GM12878 (cell line): ENCODE measurements at regions not wholly inside any gene's neighbourhood (a gene's known extent, or its start where the extent isn't known, plus 50 kb on each side); places are given as distances from the start of the nearest gene placed in this dataset.

Experiments used
- ATAC-seq: fragments of 200-7000 bp; cut with Tn5 transposase; 3 replicates; pipeline ENCODE4 v1.9.1; 2020; ENCODE audit warnings: mild to moderate bottlenecking, moderate library complexity
- BruUV-seq: library from RNA; stranded (reverse); fragments of 400-500 nt; replicated peaks from 2 replicates; lab custom pipeline; 2021; lab: Mats Ljungman, UMichigan
- CTCF ChIA-PET: fragments of 300-600 bp; sonication (Branson Sonifier 250); formaldehyde crosslinking; extraction: SDS; loops from one replicate; lab custom pipeline; 2021; ENCODE audit warnings: inconsistent platforms; lab: Yijun Ruan, JAX
- POLR2A ChIA-PET: fragments of 350-600 bp; formaldehyde crosslinking; extraction: SDS; loops from one replicate; lab custom pipeline; 2021; ENCODE audit warnings: inconsistent platforms; lab: Charles Lee
- RAD21 ChIA-PET: fragments of 300-600 bp; sonication (Branson Sonifier 250); formaldehyde crosslinking; loops from one replicate; lab custom pipeline; 2023; ENCODE audit warnings: antibody characterized with exemption; ENCODE audit not compliant: unreplicated experiment; lab: Charles Lee
- SMC1A ChIA-PET: fragments of 300-600 bp; sonication (Branson Sonifier 250); formaldehyde crosslinking; loops from one replicate; lab custom pipeline; 2023; ENCODE audit not compliant: unreplicated experiment, uncharacterized antibody; lab: Charles Lee
- DNase-seq: peaks from one replicate; pipeline ENCODE4 v3.0.0-alpha.2; 2011; ENCODE audit warnings: low read depth, low spot score
- FAIRE-seq: peaks from 3 replicates; lab custom pipeline; 2011; peaks lifted over from hg19 to GRCh38; lab: Jason Lieb, UNC
- H2AFZ ChIP-seq: 2 replicates; pipeline ENCODE4 v1.6.0; 2011; ENCODE audit warnings: low read depth, low read length, control low read depth; ENCODE audit not compliant: control insufficient read depth
- H3K27ac ChIP-seq: 2 replicates; pipeline ENCODE4 v1.5.1; 2011; ENCODE audit warnings: control low read depth; ENCODE audit not compliant: control insufficient read depth, insufficient read depth
- H3K27me3 ChIP-seq, 2 experiments: replicated peaks in 1 of 2; 2 replicates each; pipeline versions ENCODE4 v1.6.0 to v1.6.1; 2011; ENCODE audit warnings: low read length in 1 of 2; ENCODE audit not compliant: control insufficient read depth in 2 of 2, insufficient read depth in 2 of 2
- H3K36me3 ChIP-seq, 2 experiments: 2 replicates each; pipeline ENCODE4 v1.5.1; 2011; ENCODE audit warnings: low read length in 1 of 2; ENCODE audit not compliant: control insufficient read depth in 2 of 2, insufficient read depth in 2 of 2
- H3K4me1 ChIP-seq: 2 replicates; pipeline ENCODE4 v1.6.1; 2011; ENCODE audit warnings: mild to moderate bottlenecking, low read length, moderate library complexity, mixed read lengths; ENCODE audit not compliant: control insufficient read depth, insufficient read depth
- H3K4me2 ChIP-seq: 2 replicates; pipeline ENCODE4 v1.6.0; 2011; ENCODE audit warnings: control low read depth; ENCODE audit not compliant: control insufficient read depth, insufficient read depth
- H3K4me3 ChIP-seq: fragments of 200-600 bp; sonication (generic); 2 replicates; pipeline ENCODE4 v1.5.1; 2016
- H3K79me2 ChIP-seq: 2 replicates; pipeline ENCODE4 v1.6.0; 2011; ENCODE audit warnings: low read length; ENCODE audit not compliant: control insufficient read depth, insufficient read depth
- H3K9ac ChIP-seq: 2 replicates; pipeline ENCODE4 v1.8.0; 2011; ENCODE audit warnings: low read length, control low read depth, mixed read lengths; ENCODE audit not compliant: control insufficient read depth, insufficient read depth
- H3K9me3 ChIP-seq: replicated peaks from 3 replicates; pipeline ENCODE4 v1.5.1; 2011; ENCODE audit warnings: mild to moderate bottlenecking, low read length; ENCODE audit not compliant: control insufficient read depth, insufficient read depth
- H4K20me1 ChIP-seq: 2 replicates; pipeline ENCODE4 v1.6.0; 2011; ENCODE audit not compliant: control insufficient read depth, insufficient read depth
- BHLHE40 ChIP-seq, 2 experiments: fragments of 450-650 bp in 1 of 2; IDR thresholded peaks; 2 replicates each; pipeline ENCODE4 v1.6.1; 2011 to 2017; ENCODE audit warnings: low read depth in 2 of 2, borderline replicate concordance in 1 of 2, improper control_type of control experiment in 1 of 2, low read length in 1 of 2, mild to moderate bottlenecking in 1 of 2
- POLR2A ChIP-seq: IDR thresholded peaks from 2 replicates; pipeline ENCODE4 v1.6.1; 2011; ENCODE audit warnings: low read depth, mild to moderate bottlenecking, low read length
- RAD21 ChIP-seq: IDR thresholded peaks from 2 replicates; pipeline ENCODE4 v1.6.1; 2011; ENCODE audit warnings: mild to moderate bottlenecking, low read depth, low read length, moderate library complexity; ENCODE audit not compliant: insufficient read depth
- RB1 ChIP-seq: fragments of 450-650 bp; formaldehyde crosslinking; IDR thresholded peaks from 2 replicates; pipeline ENCODE4 v1.6.1; 2017; ENCODE audit warnings: mild to moderate bottlenecking, borderline replicate concordance
- SMAD1 ChIP-seq: fragments of 450-650 bp; IDR thresholded peaks from 2 replicates; pipeline ENCODE4 v1.6.1; 2018; ENCODE audit warnings: mild to moderate bottlenecking, low read depth; ENCODE audit not compliant: partially characterized antibody
- STAT3 ChIP-seq: IDR thresholded peaks from 2 replicates; pipeline ENCODE4 v1.6.1; 2011; ENCODE audit warnings: low read depth, low read length, improper control_type of control experiment
- ZNF217 ChIP-seq: fragments of 450-650 bp; IDR thresholded peaks from 2 replicates; pipeline ENCODE4 v1.6.1; 2017; ENCODE audit warnings: antibody characterized with exemption, mild to moderate bottlenecking
- in situ Hi-C: fragments of 300-500 bp; cut with MboI; formaldehyde crosslinking; loops from 9 replicates; pipeline ENCODE4 v1.14.3; 2018; ENCODE audit warnings: mixed read lengths
- intact Hi-C: fragments of 100-400 bp; cut with micrococcal nuclease; formaldehyde crosslinking; loops from one replicate; pipeline ENCODE4 v1.14.2; 2022; ENCODE audit not compliant: unreplicated experiment
- TF ChIP-seq, protein P1 (sequence below): fragments of 450-650 bp; IDR thresholded peaks from 2 replicates; pipeline ENCODE4 v1.6.1; 2018; ENCODE audit warnings: mild to moderate bottlenecking, low read depth, moderate library complexity; ENCODE audit not compliant: partially characterized antibody
- TF ChIP-seq, protein P2 (sequence below): fragments of 150-350 bp; IDR thresholded peaks from 2 replicates; pipeline ENCODE4 v1.6.1; 2014; ENCODE audit warnings: mild to moderate bottlenecking, low read depth, low read length
- TF ChIP-seq, protein P3 (sequence below): fragments of 450-650 bp; IDR thresholded peaks from 2 replicates; pipeline ENCODE4 v1.6.1; 2017; ENCODE audit warnings: borderline replicate concordance
- TF ChIP-seq, protein P4 (sequence below): IDR thresholded peaks from 2 replicates; pipeline ENCODE4 v1.6.1; 2012; ENCODE audit warnings: mild to moderate bottlenecking, low read depth, low read length
- TF ChIP-seq, protein P5 (sequence below): fragments of 450-650 bp; formaldehyde crosslinking; IDR thresholded peaks from 2 replicates; pipeline ENCODE4 v1.5.0; 2022; ENCODE audit warnings: mild to moderate bottlenecking, missing genetic modification characterization

DNA sequence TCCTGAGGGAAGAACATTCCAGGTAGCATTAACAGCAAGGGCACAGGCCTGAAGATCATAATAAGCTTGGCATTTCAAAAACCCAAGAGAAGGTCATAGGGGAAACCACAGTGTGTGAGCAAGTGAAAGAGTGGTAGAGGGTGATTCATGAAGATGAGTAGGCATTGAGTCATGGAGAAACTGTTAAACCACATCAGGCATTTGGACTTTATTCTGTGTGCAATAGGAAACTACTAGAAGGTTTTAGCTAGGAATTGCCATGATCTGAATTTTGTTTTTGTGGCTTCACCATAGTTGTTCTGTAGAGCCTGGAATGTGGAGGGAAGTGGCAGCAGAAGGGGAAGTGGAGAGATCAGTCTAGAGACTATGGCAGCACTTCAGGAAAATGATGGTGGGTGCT, 359.0 kb upstream of the PTBP2 start:
- Histone ChIP-seq H3K4me1 (no peaks in the 10 kb centered on the region), H4K20me1 (no peaks in the 10 kb centered on the region), H3K4me3 (no peak overlapping the region), H3K9me3 (no peaks in the 10 kb centered on the region), H3K27ac (no peak overlapping the region), H3K36me3 (no peaks in the 10 kb centered on the region), H3K9ac (no peak overlapping the region), H3K4me2 (no peak overlapping the region), H2AFZ (no peak overlapping the region), H3K79me2 (no peaks in the 10 kb centered on the region), H3K27me3 (no peaks in the 10 kb centered on the region)
- ChIA-PET SMC1A (no interaction called here), CTCF (interaction anchor here (0.6 kb wide), 1 partner anchor 632 kb away, joined by 3 read pairs; no protein-coding TSS in a partner anchor), RAD21 (no interaction called here), POLR2A (no interaction called here)
- ATAC-seq (peak; percentile 38; the same call in 2 of the 3 replicates), DNase-seq (no peak), FAIRE-seq (no peak)
- in situ Hi-C loops = no loop called here
- BruUV-seq = no TSS peak
- intact Hi-C loops = no loop called here
- TF ChIP-seq RB1 = no peak
- no peak for TF ChIP-seq BHLHE40 (IDR thresholded peaks at IDR 0.05; ENCODE audit: borderline replicate concordance in 1 of 2, low read depth in 2 of 2, low read length in 1 of 2)
- no peak for TF ChIP-seq STAT3
- TF ChIP-seq ZNF217 = no peak
- no peak for TF ChIP-seq SMAD1
- no peak for TF ChIP-seq POLR2A
- no peak for TF ChIP-seq RAD21
- TF ChIP-seq, protein P1, sequence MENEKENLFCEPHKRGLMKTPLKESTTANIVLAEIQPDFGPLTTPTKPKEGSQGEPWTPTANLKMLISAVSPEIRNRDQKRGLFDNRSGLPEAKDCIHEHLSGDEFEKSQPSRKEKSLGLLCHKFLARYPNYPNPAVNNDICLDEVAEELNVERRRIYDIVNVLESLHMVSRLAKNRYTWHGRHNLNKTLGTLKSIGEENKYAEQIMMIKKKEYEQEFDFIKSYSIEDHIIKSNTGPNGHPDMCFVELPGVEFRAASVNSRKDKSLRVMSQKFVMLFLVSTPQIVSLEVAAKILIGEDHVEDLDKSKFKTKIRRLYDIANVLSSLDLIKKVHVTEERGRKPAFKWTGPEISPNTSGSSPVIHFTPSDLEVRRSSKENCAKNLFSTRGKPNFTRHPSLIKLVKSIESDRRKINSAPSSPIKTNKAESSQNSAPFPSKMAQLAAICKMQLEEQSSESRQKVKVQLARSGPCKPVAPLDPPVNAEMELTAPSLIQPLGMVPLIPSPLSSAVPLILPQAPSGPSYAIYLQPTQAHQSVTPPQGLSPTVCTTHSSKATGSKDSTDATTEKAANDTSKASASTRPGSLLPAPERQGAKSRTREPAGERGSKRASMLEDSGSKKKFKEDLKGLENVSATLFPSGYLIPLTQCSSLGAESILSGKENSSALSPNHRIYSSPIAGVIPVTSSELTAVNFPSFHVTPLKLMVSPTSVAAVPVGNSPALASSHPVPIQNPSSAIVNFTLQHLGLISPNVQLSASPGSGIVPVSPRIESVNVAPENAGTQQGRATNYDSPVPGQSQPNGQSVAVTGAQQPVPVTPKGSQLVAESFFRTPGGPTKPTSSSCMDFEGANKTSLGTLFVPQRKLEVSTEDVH = no peak
- TF ChIP-seq, protein P2, sequence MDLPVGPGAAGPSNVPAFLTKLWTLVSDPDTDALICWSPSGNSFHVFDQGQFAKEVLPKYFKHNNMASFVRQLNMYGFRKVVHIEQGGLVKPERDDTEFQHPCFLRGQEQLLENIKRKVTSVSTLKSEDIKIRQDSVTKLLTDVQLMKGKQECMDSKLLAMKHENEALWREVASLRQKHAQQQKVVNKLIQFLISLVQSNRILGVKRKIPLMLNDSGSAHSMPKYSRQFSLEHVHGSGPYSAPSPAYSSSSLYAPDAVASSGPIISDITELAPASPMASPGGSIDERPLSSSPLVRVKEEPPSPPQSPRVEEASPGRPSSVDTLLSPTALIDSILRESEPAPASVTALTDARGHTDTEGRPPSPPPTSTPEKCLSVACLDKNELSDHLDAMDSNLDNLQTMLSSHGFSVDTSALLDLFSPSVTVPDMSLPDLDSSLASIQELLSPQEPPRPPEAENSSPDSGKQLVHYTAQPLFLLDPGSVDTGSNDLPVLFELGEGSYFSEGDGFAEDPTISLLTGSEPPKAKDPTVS = no peak
- TF ChIP-seq, protein P3, sequence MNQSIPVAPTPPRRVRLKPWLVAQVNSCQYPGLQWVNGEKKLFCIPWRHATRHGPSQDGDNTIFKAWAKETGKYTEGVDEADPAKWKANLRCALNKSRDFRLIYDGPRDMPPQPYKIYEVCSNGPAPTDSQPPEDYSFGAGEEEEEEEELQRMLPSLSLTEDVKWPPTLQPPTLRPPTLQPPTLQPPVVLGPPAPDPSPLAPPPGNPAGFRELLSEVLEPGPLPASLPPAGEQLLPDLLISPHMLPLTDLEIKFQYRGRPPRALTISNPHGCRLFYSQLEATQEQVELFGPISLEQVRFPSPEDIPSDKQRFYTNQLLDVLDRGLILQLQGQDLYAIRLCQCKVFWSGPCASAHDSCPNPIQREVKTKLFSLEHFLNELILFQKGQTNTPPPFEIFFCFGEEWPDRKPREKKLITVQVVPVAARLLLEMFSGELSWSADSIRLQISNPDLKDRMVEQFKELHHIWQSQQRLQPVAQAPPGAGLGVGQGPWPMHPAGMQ = no peak
- TF ChIP-seq, protein P4, sequence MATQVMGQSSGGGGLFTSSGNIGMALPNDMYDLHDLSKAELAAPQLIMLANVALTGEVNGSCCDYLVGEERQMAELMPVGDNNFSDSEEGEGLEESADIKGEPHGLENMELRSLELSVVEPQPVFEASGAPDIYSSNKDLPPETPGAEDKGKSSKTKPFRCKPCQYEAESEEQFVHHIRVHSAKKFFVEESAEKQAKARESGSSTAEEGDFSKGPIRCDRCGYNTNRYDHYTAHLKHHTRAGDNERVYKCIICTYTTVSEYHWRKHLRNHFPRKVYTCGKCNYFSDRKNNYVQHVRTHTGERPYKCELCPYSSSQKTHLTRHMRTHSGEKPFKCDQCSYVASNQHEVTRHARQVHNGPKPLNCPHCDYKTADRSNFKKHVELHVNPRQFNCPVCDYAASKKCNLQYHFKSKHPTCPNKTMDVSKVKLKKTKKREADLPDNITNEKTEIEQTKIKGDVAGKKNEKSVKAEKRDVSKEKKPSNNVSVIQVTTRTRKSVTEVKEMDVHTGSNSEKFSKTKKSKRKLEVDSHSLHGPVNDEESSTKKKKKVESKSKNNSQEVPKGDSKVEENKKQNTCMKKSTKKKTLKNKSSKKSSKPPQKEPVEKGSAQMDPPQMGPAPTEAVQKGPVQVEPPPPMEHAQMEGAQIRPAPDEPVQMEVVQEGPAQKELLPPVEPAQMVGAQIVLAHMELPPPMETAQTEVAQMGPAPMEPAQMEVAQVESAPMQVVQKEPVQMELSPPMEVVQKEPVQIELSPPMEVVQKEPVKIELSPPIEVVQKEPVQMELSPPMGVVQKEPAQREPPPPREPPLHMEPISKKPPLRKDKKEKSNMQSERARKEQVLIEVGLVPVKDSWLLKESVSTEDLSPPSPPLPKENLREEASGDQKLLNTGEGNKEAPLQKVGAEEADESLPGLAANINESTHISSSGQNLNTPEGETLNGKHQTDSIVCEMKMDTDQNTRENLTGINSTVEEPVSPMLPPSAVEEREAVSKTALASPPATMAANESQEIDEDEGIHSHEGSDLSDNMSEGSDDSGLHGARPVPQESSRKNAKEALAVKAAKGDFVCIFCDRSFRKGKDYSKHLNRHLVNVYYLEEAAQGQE = no peak
- TF ChIP-seq, protein P5, sequence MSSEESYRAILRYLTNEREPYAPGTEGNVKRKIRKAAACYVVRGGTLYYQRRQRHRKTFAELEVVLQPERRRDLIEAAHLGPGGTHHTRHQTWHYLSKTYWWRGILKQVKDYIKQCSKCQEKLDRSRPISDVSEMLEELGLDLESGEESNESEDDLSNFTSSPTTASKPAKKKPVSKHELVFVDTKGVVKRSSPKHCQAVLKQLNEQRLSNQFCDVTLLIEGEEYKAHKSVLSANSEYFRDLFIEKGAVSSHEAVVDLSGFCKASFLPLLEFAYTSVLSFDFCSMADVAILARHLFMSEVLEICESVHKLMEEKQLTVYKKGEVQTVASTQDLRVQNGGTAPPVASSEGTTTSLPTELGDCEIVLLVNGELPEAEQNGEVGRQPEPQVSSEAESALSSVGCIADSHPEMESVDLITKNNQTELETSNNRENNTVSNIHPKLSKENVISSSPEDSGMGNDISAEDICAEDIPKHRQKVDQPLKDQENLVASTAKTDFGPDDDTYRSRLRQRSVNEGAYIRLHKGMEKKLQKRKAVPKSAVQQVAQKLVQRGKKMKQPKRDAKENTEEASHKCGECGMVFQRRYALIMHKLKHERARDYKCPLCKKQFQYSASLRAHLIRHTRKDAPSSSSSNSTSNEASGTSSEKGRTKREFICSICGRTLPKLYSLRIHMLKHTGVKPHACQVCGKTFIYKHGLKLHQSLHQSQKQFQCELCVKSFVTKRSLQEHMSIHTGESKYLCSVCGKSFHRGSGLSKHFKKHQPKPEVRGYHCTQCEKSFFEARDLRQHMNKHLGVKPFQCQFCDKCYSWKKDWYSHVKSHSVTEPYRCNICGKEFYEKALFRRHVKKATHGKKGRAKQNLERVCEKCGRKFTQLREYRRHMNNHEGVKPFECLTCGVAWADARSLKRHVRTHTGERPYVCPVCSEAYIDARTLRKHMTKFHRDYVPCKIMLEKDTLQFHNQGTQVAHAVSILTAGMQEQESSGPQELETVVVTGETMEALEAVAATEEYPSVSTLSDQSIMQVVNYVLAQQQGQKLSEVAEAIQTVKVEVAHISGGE (CRISPR knock-in tag) = no peak
